ENCODE measurements at regions not wholly inside any gene's neighbourhood (a gene's known extent, or its start where the extent isn't known, plus 50 kb on each side); places are given as distances from the start of the nearest gene placed in this dataset.
"Not testable (repeated sequence)": the region's sequence is repeated elsewhere in the genome, so short reads cannot be mapped to it uniquely, and the experiment has no call there.

DNA sequence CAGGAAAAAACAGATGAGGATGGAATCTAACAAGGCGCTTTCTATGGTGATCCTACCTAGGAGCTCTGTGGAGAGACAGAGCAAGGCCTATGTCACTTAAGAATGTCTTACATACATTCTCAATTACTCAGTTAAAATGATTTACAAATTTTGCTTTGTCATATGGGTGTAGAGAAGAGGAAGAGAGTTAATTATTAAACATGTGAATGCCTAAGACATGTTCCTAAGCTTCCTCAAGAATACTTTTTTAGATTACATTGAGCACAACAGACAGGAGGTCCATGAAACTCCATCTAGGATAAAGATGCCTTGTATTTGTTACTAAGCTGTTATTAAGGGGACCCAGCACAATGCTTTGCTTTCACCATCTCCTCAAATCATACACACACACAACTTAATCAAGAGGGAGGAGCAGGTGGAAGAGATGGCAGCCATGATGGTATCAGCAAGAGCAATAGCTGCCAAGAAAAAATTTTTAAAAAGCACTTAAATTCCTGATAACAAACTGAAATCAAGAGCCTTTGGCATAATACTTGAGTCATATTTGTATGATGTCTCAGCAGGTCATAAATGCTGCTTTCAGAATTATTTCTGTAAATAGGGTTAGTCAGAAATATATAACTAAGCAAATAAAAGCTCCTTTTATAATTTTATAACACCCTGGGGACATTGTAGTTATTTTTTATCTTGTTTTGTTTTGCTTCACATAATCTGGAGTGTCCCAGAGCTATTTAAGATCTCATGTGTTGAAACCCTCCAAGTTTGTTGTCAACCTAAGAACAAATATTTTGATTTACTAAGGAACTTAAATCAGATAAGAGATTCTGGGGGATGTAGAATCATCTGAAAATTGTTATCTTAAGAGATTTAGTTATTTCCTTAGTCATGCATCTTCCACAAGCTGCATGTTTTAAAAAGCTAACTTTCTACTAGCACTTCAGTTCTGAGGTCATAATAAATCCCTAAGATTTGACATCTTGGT, 70.0 kb upstream of the CD2AP start:
- DNase-seq = no peak

DNA sequence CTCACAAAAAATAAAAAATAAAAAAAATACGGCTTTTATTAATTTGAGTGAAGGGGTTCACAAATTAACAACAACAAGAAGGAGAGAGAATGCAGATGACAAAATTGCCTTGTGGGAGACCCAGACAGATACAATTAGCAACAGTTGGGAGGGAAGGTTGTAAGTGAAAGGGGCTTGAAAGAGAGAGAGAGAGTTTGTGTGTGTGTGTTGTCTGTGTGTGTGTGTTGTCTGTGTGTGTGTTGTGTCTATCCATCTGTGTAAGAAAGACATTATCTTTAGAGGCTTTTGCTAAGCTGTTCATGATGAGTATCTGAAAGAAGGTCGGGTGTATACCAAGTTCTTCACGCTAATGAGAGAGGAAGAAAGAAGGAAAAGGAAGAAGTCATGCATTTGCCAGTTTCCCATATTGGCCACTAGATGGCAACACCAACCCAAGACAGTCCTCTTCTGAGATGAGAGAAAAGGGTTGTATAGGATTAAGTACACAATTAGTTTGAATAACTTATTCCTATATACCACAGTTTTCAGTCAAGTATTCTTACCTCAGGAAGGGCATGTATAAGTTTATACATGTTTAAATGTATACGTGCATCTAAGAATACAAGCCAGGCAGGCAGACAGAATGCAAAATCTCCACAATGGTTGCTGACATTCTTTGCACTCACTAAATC, 63.7 kb upstream of the CD2AP start:
- DNase-seq = peak; percentile 67

DNA sequence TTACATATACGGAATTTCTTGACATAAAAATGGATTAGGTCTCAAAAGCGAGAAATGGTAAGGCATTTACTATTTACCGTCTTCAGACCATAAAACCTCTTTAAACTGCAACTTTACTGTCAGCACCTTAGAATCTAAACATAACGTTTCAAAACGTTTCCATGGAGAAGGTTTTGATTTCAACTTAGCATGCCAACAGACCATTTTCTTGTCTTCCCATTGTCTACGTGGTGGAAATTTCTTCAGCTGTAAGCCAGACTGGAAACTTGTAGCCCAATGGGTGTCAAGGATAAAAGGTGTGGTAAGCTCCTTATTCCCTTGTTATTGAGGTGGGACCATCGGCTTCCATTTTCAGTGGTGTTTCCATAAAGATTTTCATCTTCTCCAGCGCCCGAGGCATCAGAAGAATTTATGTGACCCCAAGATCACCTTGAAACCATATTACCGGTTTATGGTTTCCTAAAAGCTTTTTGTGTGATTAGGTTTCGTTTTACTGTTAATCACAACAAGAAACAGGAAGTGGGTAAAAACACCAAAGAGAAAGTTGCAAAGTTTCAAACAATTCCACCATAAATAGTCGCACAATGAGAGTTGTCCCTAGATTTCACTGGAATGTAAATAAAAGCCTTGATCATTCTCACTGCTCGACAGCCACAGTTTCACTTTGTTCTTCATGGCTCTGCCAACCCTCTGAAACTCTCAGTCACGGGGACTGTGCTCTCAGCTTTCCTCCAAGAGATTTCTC, 63.0 kb upstream of the CD2AP start:
- peak; percentile 27 for DNase-seq

DNA sequence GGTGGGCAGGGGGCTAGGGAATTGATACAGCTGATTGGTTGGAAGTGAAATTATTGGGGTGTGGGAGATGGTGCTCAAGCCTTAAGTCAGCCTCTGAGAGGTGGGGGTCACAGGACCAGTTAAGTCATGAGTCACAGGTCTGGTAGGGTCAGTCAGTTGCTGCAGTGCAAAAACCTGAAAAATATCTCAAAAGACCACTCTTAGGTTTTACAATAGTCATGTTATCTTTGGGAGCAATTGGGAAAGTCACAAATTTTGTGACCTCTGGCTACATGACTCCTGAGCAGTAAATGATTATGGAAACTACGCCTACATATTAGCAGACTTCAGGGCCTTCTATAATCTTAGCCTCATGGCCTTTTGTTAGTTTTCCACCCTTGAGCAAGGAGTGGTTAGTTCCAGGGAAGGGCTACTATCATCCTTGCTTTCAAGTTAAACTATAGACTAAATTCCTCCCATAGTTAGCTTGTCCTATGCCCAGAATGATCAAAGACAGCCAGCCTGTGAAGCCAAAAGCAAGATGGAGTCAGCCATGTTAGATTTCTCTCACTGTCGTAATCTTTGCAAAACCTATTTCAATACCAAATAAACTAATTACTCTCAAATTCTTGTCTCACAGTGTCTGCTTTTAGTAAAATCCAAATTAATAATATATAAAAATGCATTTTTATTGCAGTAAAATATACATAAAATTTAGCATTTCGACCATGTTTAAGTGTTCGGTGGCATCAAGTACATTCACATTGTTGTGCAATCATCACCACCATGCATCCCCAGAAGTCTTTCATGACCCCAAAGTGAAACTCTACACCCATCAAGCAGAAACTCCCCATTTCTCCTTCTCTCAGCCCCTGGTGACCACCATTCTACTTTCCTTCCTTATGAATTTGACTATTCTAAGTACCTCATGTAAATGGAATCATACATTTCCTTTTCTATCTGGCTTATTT, 60.9 kb upstream of the CD2AP start:
- no peak for DNase-seq

DNA sequence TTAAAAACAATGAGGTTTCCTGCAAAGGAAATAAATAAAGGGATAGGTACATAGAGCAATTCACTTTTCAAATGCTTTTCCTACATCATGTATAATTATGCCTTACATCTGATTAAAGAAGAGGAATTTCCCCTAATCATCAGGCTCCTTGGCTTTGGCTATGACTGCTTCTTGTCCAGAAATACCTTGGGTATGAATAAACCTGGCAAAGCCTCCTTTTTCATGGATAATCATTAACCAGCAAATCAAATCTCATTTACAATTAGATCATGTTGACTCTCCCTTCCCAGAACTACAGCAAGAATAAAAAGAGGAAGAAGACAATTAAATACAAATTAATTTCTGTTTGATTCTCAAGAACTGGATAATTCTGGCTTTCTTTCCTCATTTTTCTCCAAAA, 58.0 kb upstream of the CD2AP start:
- DNase-seq = no peak

DNA sequence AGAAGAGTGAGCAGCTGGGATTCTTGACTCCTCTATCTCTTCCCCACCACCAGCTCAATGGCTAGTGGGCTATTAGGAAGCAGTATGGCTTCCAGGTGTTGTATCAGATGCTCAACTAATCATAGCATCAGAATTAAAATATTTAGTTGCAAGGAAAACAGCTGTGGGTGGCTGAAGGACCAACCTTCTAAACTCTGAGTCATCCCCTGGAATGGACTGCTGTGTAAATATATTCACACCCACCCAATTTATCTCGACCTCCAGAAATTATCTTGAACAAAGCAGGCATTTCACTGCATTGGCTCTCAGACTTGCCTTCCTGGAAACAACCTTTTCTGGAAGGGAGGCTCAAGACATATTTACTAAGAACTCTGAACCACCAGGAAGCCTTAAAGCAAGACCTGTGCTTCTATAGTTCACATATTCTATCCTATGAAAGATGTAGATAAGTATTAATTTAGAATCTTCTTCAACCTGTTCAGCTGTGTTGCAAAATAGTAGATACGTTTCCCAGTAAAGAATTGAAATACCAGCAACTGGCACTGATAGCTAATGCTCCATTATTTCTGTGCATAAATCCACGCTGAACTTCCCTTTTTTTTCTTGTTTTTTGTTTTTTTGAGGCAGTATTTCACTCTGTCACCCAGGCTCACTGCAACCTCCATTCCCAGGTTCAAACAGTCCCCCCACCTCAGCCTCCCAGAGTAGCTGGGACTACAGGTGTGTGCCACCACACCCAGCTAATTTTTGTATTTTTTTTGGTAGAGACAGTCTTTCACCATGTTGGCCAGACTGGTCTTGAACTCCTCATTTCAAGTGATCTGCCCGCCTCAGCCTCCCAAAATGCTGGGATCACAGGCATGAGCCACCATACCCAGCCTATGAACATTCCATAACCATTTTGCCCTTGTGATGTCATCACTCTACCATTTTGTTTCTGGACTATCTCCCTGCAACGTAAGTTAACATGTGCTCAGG, 56.9 kb upstream of the CD2AP start:
- no peak for DNase-seq

DNA sequence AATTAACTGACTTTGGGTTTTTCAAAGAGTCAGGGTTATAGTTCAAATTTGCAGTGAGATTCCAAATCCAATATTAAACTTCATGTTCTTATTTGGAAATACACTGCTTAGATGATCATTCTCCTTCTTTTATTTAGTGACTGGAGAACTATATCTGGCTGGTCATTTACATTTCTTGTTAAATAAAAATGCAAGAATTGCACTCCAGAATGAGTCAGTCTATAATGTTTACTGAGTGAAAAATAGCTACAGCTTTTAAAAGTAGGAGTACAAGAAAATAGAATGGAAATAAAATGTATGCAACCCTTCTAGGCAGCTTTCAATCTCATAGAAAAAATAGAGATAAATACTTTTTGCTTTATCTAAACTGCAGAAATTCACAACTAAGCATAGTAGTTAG, 54.5 kb upstream of the CD2AP start:
- no peak for DNase-seq

DNA sequence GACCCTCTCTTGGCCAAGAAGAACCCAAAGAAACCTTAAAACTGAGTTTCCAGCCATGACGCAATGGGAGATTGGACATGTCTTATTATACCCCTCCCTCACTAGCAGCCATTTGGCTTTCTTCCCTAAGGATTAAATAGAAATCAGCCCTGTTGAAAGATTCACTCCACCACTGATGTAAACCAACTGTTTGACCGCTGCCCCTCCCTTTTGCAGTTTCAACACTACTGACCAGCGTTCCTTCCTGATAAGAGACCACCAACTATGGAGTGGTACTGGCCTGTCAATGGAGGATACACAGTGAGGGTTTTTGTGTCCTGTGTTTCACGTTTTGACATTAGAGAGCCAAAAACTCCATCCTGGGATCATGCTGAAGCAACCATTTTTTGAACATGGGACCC, 53.2 kb upstream of the CD2AP start:
- no peak for DNase-seq

DNA sequence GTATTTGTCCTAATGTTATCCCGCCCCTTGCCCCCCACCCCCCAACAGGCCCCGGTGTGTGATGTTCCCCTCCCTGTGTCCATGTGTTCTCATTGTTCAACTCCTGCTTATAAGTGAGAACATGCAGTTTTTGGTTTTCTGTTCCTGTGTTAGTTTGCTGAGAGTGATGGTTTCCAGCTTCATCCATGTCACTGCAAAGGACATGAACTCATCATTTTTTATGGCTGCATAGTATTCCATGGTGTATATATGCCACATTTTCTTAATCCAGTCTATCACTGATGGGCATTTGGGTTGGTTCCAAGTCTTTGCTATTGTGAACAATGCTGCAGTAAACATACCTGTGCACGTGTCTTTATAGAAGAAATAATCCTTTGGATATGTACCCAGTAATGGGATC, 51.9 kb upstream of the CD2AP start:
- DNase-seq = not testable (repeated sequence)

DNA sequence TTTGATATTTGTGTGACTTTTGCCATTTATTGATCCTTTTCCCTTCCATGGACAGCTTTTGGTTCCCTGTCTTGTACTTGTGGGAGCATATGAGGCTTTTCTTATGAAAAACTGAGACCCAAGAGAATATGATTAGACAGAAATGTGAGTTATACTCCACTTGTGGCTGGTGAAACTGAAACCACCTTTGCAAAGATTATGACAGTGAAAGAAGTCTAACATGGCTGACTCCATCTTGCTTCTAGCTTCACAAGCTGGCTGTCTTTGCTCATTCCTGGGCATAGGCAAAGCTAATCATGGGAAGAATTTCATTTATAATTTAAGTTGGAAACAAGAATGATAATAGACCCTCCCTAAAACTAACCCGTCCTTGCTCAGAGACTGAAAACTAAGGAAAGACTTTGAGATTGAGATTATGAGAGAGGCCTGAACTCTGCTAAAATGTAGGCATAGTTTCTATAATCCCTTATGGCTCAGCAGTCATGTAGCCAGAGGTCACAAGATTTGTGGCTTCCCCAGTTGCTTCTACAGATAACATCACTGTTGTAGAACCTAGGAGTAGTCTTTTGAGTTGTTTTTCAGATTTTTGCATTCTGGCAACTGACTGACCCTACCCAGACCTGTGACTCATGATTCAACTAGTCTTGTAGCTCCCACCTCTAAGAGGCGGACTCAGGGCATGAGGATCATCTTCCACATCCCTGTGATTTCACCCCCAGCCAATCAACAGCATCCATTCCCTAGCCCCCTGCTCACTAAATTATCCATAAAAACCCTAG, 50.9 kb upstream of the CD2AP start:
- no peak for DNase-seq

DNA sequence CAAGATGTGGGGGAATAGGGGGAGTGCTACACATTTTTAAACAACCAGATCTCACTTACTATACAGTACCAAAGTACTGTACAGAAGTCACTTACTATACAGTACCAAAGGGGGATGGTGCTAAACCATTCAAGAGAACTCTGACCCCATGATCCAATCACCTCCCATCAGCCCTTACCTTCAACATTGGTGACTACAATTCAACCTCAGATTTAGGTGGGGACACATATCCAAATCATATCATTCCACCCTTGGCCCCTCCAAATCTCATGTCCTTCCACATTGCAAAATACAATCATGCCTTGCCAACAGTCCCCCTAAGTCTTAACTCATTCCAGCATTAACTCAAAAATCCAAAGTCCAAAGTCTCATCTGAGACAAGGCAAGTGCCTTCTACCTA, 49.9 kb upstream of the CD2AP start:
- DNase-seq = no peak
